RWPE1 (cell line): ENCODE measurements at regions not wholly inside any gene's neighbourhood (a gene's known extent, or its start where the extent isn't known, plus 50 kb on each side); places are given as distances from the start of the nearest gene placed in this dataset.
"Not testable (repeated sequence)": the region's sequence is repeated elsewhere in the genome, so short reads cannot be mapped to it uniquely, and the experiment has no call there.

Source experiments
- CTCF ChIA-PET: fragments of 350-600 bp; sonication (Branson Sonifier 250); formaldehyde crosslinking; extraction: SDS; loops from one replicate; lab custom pipeline; 2021; lab: Yijun Ruan, JAX
- POLR2A ChIA-PET: fragments of 400-600 bp; formaldehyde crosslinking; extraction: SDS; loops from one replicate; lab custom pipeline; 2020; ENCODE audit warnings: antibody characterized with exemption; ENCODE audit not compliant: low non-redundant PET; lab: Yijun Ruan, JAX
- DNase-seq: peaks from one replicate; pipeline ENCODE4 v3.0.0; 2012; ENCODE audit warnings: low spot score
- H3K27ac ChIP-seq: fragments of 450-650 bp; 2 replicates; pipeline ENCODE4 v1.5.1; 2017
- CTCF ChIP-seq: fragments of 450-650 bp; conservative IDR thresholded peaks from 2 replicates; pipeline ENCODE4 v1.5.1; 2017; ENCODE audit warnings: low read depth, mild to moderate bottlenecking

GRCh38 chr11:44434191-44434590 is 124.3 kb upstream of the ALX4 start:
- TF ChIP-seq CTCF: no peak
- no peak for DNase-seq
- POLR2A ChIA-PET: no interaction called here
- CTCF ChIA-PET: interaction anchor here (0.6 kb wide), 1 partner anchor 1060 kb away, joined by 3 read pairs; no protein-coding TSS in a partner anchor
- no peak overlapping the region for H3K27ac ChIP-seq

GRCh38 chr11:44437122-44437521 is 127.2 kb upstream of the ALX4 start:
- ChIA-PET POLR2A (no interaction called here), CTCF (interaction anchor here (0.6 kb wide), 1 partner anchor 242 kb away, joined by 7 read pairs; no protein-coding TSS in a partner anchor)
- no peak for TF ChIP-seq CTCF
- no peak for DNase-seq
- H3K27ac ChIP-seq: no peak overlapping the region

- POLR2A ChIA-PET, CTCF ChIA-PET, H3K27ac ChIP-seq, DNase-seq: not testable (repeated sequence)
Observed at GRCh38 chr11:44442893-44443673, 122.4 kb upstream of the CD82 start.

- CTCF ChIA-PET: interaction anchor here (0.7 kb wide), 1 partner anchor 46 kb away, joined by 4 read pairs; no protein-coding TSS in a partner anchor
- TF ChIP-seq CTCF: no peak
- H3K27ac ChIP-seq: no peak overlapping the region
- POLR2A ChIA-PET: no interaction called here
- DNase-seq: no peak
Observed at GRCh38 chr11:44443836-44444769, 121.4 kb upstream of the CD82 start.

GRCh38 chr11:44444770-44445321 is 120.6 kb upstream of the CD82 start:
- no peak for DNase-seq
- H3K27ac ChIP-seq: no peak overlapping the region
- TF ChIP-seq CTCF: no peak
- CTCF ChIA-PET: interaction anchor here (0.7 kb wide), 1 partner anchor 46 kb away, joined by 4 read pairs; no protein-coding TSS in a partner anchor
- POLR2A ChIA-PET: no interaction called here

- CTCF ChIA-PET: no interaction called here
- peak; percentile 76 for DNase-seq
- no peak for TF ChIP-seq CTCF
- POLR2A ChIA-PET: no interaction called here
- H3K27ac ChIP-seq: no peak overlapping the region
Observed at GRCh38 chr11:44445500-44446365, 119.7 kb upstream of the CD82 start.
